PFSK-1 (cell line): ENCODE measurements at regions not wholly inside any gene's neighbourhood (a gene's known extent, or its start where the extent isn't known, plus 50 kb on each side); places are given as distances from the start of the nearest gene placed in this dataset.

Experiments
- FOXP2 ChIP-seq: optimal IDR thresholded peaks from 2 replicates; pipeline ENCODE3; 2011; ENCODE audit warnings: borderline replicate concordance, control low read depth, inconsistent platforms; ENCODE audit not compliant: insufficient read depth; ENCODE audit errors: extremely low read length, extremely low read depth
- POLR2AphosphoS5 ChIP-seq: IDR thresholded peaks from 2 replicates; pipeline ENCODE4 v1.6.1; 2012; ENCODE audit warnings: low read depth, mild to moderate bottlenecking, control low read depth, low read length, moderate library complexity
- REST ChIP-seq, 2 experiments: IDR thresholded peaks; 2 replicates each; pipeline versions ENCODE4 v1.6.1 to v1.8.0; 2011 to 2012; ENCODE audit warnings: low read depth in 2 of 2, low read length in 2 of 2, control low read depth in 1 of 2, inconsistent platforms in 1 of 2, mild to moderate bottlenecking in 1 of 2, moderate library complexity in 1 of 2; ENCODE audit not compliant: insufficient read depth in 1 of 2
- SIN3A ChIP-seq: IDR thresholded peaks from 2 replicates; pipeline ENCODE4 v1.6.1; 2012; ENCODE audit warnings: mild to moderate bottlenecking, low read length, moderate library complexity, borderline replicate concordance; ENCODE audit not compliant: insufficient read depth
- TAF1 ChIP-seq: IDR thresholded peaks from 2 replicates; pipeline ENCODE4 v1.6.1; 2012; ENCODE audit warnings: low read length, control low read depth, borderline replicate concordance; ENCODE audit not compliant: insufficient read depth

DNA sequence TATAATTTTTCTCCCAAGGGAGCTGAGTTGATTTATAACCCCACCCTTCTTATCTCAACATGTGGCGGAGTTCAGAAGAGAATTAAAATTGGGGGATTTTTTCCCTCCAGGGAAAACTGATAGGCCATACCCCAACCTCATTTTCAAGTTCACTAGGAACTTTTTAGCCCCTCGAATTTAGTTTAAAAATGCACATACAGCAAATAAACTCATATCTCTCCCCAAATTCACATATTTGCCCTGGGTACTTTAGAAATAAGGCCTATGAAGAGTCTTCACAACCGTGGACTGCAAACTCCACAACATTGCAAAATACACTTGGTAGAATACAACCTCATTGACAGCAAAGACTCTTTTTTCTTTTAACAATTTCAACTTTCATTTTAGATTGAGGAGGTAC is 206.7 kb upstream of the LEF1 start:
- TF ChIP-seq POLR2AphosphoS5 (no peak), TAF1 (no peak), FOXP2 (no peak), REST (IDR thresholded peaks at IDR 0.05; ENCODE audit: insufficient read depth in 1 of 2, low read depth in 2 of 2, low read length in 2 of 2) (no peak), SIN3A (no peak)

GRCh38 chr4:108372681-108373080 is 203.9 kb upstream of the LEF1 start:
- TF ChIP-seq REST (IDR thresholded peaks at IDR 0.05; ENCODE audit: insufficient read depth in 1 of 2, low read depth in 2 of 2, low read length in 2 of 2) = no peak
- TF ChIP-seq SIN3A = no peak
- TF ChIP-seq FOXP2 = no peak
- no peak for TF ChIP-seq POLR2AphosphoS5
- no peak for TF ChIP-seq TAF1

DNA sequence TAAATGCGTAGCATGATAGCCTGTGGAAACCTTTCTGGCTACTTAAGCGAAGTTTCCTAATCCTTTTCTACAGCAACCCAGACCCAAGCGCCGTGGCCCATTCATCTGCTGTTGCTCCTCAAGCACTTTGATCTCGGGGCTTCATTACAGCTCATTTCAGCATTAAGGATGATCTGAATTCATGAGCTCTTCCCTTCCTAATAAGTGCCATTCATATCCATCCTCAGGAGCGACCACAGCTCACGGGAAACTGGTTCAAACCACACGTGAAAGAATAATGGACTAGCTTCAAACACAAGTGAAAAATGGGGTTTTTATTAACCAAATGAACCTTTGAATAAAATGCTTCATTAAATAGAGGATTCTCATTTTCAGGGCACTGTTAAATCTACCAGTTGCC is 202.6 kb upstream of the LEF1 start:
- no peak for TF ChIP-seq POLR2AphosphoS5
- no peak for TF ChIP-seq SIN3A
- TF ChIP-seq REST (IDR thresholded peaks at IDR 0.05; ENCODE audit: insufficient read depth in 1 of 2, low read depth in 2 of 2, low read length in 2 of 2) = no peak
- TF ChIP-seq FOXP2 = no peak
- TF ChIP-seq TAF1 = no peak

GRCh38 chr4:108370291-108371141 is 201.8 kb upstream of the LEF1 start:
- TF ChIP-seq REST (IDR thresholded peaks at IDR 0.05; ENCODE audit: insufficient read depth in 1 of 2, low read depth in 2 of 2, low read length in 2 of 2) (no peak), POLR2AphosphoS5 (no peak), SIN3A (no peak), TAF1 (no peak), FOXP2 (no peak)
